GM12878 (cell line): ENCODE measurements at regions not wholly inside any gene's neighbourhood (a gene's known extent, or its start where the extent isn't known, plus 50 kb on each side); places are given as distances from the start of the nearest gene placed in this dataset.

Experiments
- ATAC-seq: fragments of 200-7000 bp; cut with Tn5 transposase; 3 replicates; pipeline ENCODE4 v1.9.1; 2020; ENCODE audit warnings: mild to moderate bottlenecking, moderate library complexity
- BruUV-seq: library from RNA; stranded (reverse); fragments of 400-500 nt; replicated peaks from 2 replicates; lab custom pipeline; 2021; lab: Mats Ljungman, UMichigan
- CTCF ChIA-PET: fragments of 300-600 bp; sonication (Branson Sonifier 250); formaldehyde crosslinking; extraction: SDS; loops from one replicate; lab custom pipeline; 2021; ENCODE audit warnings: inconsistent platforms; lab: Yijun Ruan, JAX
- POLR2A ChIA-PET: fragments of 350-600 bp; formaldehyde crosslinking; extraction: SDS; loops from one replicate; lab custom pipeline; 2021; ENCODE audit warnings: inconsistent platforms; lab: Charles Lee
- RAD21 ChIA-PET: fragments of 300-600 bp; sonication (Branson Sonifier 250); formaldehyde crosslinking; loops from one replicate; lab custom pipeline; 2023; ENCODE audit warnings: antibody characterized with exemption; ENCODE audit not compliant: unreplicated experiment; lab: Charles Lee
- SMC1A ChIA-PET: fragments of 300-600 bp; sonication (Branson Sonifier 250); formaldehyde crosslinking; loops from one replicate; lab custom pipeline; 2023; ENCODE audit not compliant: unreplicated experiment, uncharacterized antibody; lab: Charles Lee
- DNase-seq: peaks from one replicate; pipeline ENCODE4 v3.0.0-alpha.2; 2011; ENCODE audit warnings: low read depth, low spot score
- FAIRE-seq: peaks from 3 replicates; lab custom pipeline; 2011; peaks lifted over from hg19 to GRCh38; lab: Jason Lieb, UNC
- H2AFZ ChIP-seq: 2 replicates; pipeline ENCODE4 v1.6.0; 2011; ENCODE audit warnings: low read depth, low read length, control low read depth; ENCODE audit not compliant: control insufficient read depth
- H3K27ac ChIP-seq: 2 replicates; pipeline ENCODE4 v1.5.1; 2011; ENCODE audit warnings: control low read depth; ENCODE audit not compliant: control insufficient read depth, insufficient read depth
- H3K27me3 ChIP-seq, 2 experiments: replicated peaks in 1 of 2; 2 replicates each; pipeline versions ENCODE4 v1.6.0 to v1.6.1; 2011; ENCODE audit warnings: low read length in 1 of 2; ENCODE audit not compliant: control insufficient read depth in 2 of 2, insufficient read depth in 2 of 2
- H3K36me3 ChIP-seq, 2 experiments: 2 replicates each; pipeline ENCODE4 v1.5.1; 2011; ENCODE audit warnings: low read length in 1 of 2; ENCODE audit not compliant: control insufficient read depth in 2 of 2, insufficient read depth in 2 of 2
- H3K4me1 ChIP-seq: 2 replicates; pipeline ENCODE4 v1.6.1; 2011; ENCODE audit warnings: mild to moderate bottlenecking, low read length, moderate library complexity, mixed read lengths; ENCODE audit not compliant: control insufficient read depth, insufficient read depth
- H3K4me2 ChIP-seq: 2 replicates; pipeline ENCODE4 v1.6.0; 2011; ENCODE audit warnings: control low read depth; ENCODE audit not compliant: control insufficient read depth, insufficient read depth
- H3K4me3 ChIP-seq: fragments of 200-600 bp; sonication (generic); 2 replicates; pipeline ENCODE4 v1.5.1; 2016
- H3K79me2 ChIP-seq: 2 replicates; pipeline ENCODE4 v1.6.0; 2011; ENCODE audit warnings: low read length; ENCODE audit not compliant: control insufficient read depth, insufficient read depth
- H3K9ac ChIP-seq: 2 replicates; pipeline ENCODE4 v1.8.0; 2011; ENCODE audit warnings: low read length, control low read depth, mixed read lengths; ENCODE audit not compliant: control insufficient read depth, insufficient read depth
- H3K9me3 ChIP-seq: replicated peaks from 3 replicates; pipeline ENCODE4 v1.5.1; 2011; ENCODE audit warnings: mild to moderate bottlenecking, low read length; ENCODE audit not compliant: control insufficient read depth, insufficient read depth
- H4K20me1 ChIP-seq: 2 replicates; pipeline ENCODE4 v1.6.0; 2011; ENCODE audit not compliant: control insufficient read depth, insufficient read depth
- ESRRA ChIP-seq: IDR thresholded peaks from 2 replicates; pipeline ENCODE4 v1.6.1; 2012; ENCODE audit warnings: mild to moderate bottlenecking, low read length, improper control_type of control experiment
- JUNB ChIP-seq: IDR thresholded peaks from 2 replicates; pipeline ENCODE4 v1.6.1; 2016; ENCODE audit warnings: antibody characterized with exemption, mild to moderate bottlenecking
- MEF2B ChIP-seq: fragments of 450-650 bp; IDR thresholded peaks from 2 replicates; pipeline ENCODE4 v1.6.1; 2018; ENCODE audit warnings: mild to moderate bottlenecking, moderate library complexity; ENCODE audit not compliant: partially characterized antibody, poor library complexity, severe bottlenecking
- NR2C1 ChIP-seq: fragments of 450-650 bp; IDR thresholded peaks from 2 replicates; pipeline ENCODE4 v1.6.1; 2017; ENCODE audit warnings: antibody characterized with exemption, mild to moderate bottlenecking, moderate library complexity
- NR2F1 ChIP-seq: fragments of 450-650 bp; conservative IDR thresholded peaks from 2 replicates; pipeline ENCODE4 v1.6.1; 2017; ENCODE audit warnings: mild to moderate bottlenecking
- POLR2AphosphoS5 ChIP-seq: IDR thresholded peaks from 2 replicates; pipeline ENCODE4 v1.6.1; 2011; ENCODE audit warnings: mild to moderate bottlenecking, low read length, inconsistent platforms
- RAD51 ChIP-seq: fragments of 450-650 bp; IDR thresholded peaks from 2 replicates; pipeline ENCODE4 v1.6.1; 2016; ENCODE audit warnings: moderate library complexity, mild to moderate bottlenecking, inconsistent platforms
- SRF ChIP-seq, 2 experiments: IDR thresholded peaks; 2 replicates each; pipeline ENCODE4 v1.6.1; 2011; ENCODE audit warnings: low read depth in 2 of 2, low read length in 2 of 2, mild to moderate bottlenecking in 1 of 2, moderate library complexity in 1 of 2
- SUPT20H ChIP-seq: IDR thresholded peaks from 2 replicates; pipeline ENCODE4 v1.6.1; 2011; ENCODE audit warnings: low read depth, mild to moderate bottlenecking, low read length, moderate library complexity, borderline replicate concordance; ENCODE audit not compliant: control insufficient read depth
- TAF1 ChIP-seq: IDR thresholded peaks from 2 replicates; pipeline ENCODE4 v1.6.1; 2011; ENCODE audit warnings: mild to moderate bottlenecking, low read depth, low read length, borderline replicate concordance
- TARDBP ChIP-seq: IDR thresholded peaks from 2 replicates; pipeline ENCODE4 v1.6.1; 2016; ENCODE audit warnings: borderline replicate concordance
- TCF12 ChIP-seq: IDR thresholded peaks from 2 replicates; pipeline ENCODE4 v1.6.1; 2011; ENCODE audit warnings: low read depth, mild to moderate bottlenecking, low read length
- YBX1 ChIP-seq: fragments of 450-650 bp; IDR thresholded peaks from 2 replicates; pipeline ENCODE4 v1.6.1; 2016; ENCODE audit warnings: antibody characterized with exemption
- WGBS: methylation state at CpG from one replicate; pipeline ENCODE4 v1.1.6; 2016; ENCODE audit warnings: low lambda C conversion rate; ENCODE audit not compliant: insufficient replicate concordance, insufficient coverage; ENCODE audit errors: missing lambda C conversion rate; 5-methylcytosine and 5-hydroxymethylcytosine counted together
- in situ Hi-C: fragments of 300-500 bp; cut with MboI; formaldehyde crosslinking; loops from 9 replicates; pipeline ENCODE4 v1.14.3; 2018; ENCODE audit warnings: mixed read lengths
- intact Hi-C: fragments of 100-400 bp; cut with micrococcal nuclease; formaldehyde crosslinking; loops from one replicate; pipeline ENCODE4 v1.14.2; 2022; ENCODE audit not compliant: unreplicated experiment
- TF ChIP-seq, protein P1 (sequence below): IDR thresholded peaks from 2 replicates; pipeline ENCODE4 v1.6.1; 2011; ENCODE audit warnings: mild to moderate bottlenecking, low read depth, low read length, moderate library complexity; ENCODE audit not compliant: insufficient replicate concordance
- TF ChIP-seq, protein P2 (sequence below): IDR thresholded peaks from 2 replicates; pipeline ENCODE4 v1.6.1; 2012; ENCODE audit warnings: low read length, inconsistent platforms
- TF ChIP-seq, protein P3 (sequence below): fragments of 450-650 bp; formaldehyde crosslinking; IDR thresholded peaks from 2 replicates; pipeline ENCODE4 v1.4.0; 2020; ENCODE audit warnings: mild to moderate bottlenecking, moderate library complexity

DNA sequence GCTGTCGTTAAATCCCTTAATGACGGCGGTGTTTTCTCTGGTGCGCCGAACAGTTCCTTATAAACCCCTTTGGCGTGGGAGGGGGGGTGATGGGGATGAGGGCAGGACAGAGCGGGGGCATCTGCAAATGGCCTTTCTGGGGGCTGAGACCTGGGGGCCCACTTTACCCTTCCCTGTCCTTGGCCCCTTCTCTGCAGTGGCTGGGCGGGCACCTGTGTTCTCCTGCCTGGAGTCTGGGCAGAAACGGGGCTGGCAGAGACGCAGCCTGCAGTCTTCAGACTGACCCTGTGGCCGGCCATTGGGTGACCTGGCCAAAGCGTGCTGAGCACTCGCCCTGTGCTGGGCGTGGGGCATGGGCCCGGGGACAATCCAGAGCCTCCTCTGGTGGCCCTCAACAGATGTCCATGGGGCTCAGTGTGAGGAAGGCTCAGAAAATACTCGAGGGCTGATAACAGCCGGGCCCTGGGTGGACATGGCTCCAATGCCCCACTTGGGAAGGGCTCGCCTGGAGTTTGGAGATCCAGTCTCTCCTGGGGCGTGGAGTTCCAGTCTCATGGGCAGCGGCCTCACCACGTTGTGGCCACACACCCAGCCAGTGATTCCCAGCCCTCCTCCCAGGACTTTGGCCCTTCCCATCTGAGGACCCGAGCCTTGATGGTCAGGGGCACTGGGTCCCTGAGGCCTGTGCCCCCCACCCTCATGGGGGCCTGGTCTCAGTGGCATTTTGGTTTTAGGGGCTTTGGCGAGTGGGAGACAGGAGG is 50.8 kb upstream of the ACTRT2 start:
- ChIA-PET CTCF (no interaction called here), POLR2A (no interaction called here), RAD21 (no interaction called here), SMC1A (no interaction called here)
- in situ Hi-C loops = no loop called here
- Histone ChIP-seq H3K4me3 (no peak overlapping the region), H2AFZ (no peak overlapping the region), H3K36me3 (no peaks in the 10 kb centered on the region), H3K9me3 (no peaks in the 10 kb centered on the region; the same call in 2 of the 3 replicates), H3K79me2 (no peaks in the 10 kb centered on the region), H3K9ac (no peak overlapping the region), H4K20me1 (no peaks in the 10 kb centered on the region), H3K27ac (no peak overlapping the region), H3K4me2 (no peak overlapping the region), H3K4me1 (no peaks in the 10 kb centered on the region), H3K27me3 (no peaks in the 10 kb centered on the region)
- DNase-seq (no peak), FAIRE-seq (no peak), ATAC-seq (no peak)
- TF ChIP-seq MEF2B = no peak
- no peak for TF ChIP-seq RAD51
- TF ChIP-seq, protein P1, sequence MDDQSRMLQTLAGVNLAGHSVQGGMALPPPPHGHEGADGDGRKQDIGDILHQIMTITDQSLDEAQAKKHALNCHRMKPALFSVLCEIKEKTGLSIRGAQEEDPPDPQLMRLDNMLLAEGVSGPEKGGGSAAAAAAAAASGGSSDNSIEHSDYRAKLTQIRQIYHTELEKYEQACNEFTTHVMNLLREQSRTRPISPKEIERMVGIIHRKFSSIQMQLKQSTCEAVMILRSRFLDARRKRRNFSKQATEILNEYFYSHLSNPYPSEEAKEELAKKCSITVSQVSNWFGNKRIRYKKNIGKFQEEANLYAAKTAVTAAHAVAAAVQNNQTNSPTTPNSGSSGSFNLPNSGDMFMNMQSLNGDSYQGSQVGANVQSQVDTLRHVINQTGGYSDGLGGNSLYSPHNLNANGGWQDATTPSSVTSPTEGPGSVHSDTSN = no peak
- no peak for TF ChIP-seq TARDBP
- no peak for TF ChIP-seq ESRRA
- TF ChIP-seq SRF (IDR thresholded peaks at IDR 0.05; ENCODE audit: low read depth in 2 of 2, low read length in 2 of 2) = no peak
- TF ChIP-seq NR2C1 = no peak
- no peak for TF ChIP-seq TAF1
- TF ChIP-seq, protein P2, sequence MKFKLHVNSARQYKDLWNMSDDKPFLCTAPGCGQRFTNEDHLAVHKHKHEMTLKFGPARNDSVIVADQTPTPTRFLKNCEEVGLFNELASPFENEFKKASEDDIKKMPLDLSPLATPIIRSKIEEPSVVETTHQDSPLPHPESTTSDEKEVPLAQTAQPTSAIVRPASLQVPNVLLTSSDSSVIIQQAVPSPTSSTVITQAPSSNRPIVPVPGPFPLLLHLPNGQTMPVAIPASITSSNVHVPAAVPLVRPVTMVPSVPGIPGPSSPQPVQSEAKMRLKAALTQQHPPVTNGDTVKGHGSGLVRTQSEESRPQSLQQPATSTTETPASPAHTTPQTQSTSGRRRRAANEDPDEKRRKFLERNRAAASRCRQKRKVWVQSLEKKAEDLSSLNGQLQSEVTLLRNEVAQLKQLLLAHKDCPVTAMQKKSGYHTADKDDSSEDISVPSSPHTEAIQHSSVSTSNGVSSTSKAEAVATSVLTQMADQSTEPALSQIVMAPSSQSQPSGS = no peak
- no peak for TF ChIP-seq NR2F1
- no peak for TF ChIP-seq JUNB
- no peak for TF ChIP-seq POLR2AphosphoS5
- TF ChIP-seq, protein P3, sequence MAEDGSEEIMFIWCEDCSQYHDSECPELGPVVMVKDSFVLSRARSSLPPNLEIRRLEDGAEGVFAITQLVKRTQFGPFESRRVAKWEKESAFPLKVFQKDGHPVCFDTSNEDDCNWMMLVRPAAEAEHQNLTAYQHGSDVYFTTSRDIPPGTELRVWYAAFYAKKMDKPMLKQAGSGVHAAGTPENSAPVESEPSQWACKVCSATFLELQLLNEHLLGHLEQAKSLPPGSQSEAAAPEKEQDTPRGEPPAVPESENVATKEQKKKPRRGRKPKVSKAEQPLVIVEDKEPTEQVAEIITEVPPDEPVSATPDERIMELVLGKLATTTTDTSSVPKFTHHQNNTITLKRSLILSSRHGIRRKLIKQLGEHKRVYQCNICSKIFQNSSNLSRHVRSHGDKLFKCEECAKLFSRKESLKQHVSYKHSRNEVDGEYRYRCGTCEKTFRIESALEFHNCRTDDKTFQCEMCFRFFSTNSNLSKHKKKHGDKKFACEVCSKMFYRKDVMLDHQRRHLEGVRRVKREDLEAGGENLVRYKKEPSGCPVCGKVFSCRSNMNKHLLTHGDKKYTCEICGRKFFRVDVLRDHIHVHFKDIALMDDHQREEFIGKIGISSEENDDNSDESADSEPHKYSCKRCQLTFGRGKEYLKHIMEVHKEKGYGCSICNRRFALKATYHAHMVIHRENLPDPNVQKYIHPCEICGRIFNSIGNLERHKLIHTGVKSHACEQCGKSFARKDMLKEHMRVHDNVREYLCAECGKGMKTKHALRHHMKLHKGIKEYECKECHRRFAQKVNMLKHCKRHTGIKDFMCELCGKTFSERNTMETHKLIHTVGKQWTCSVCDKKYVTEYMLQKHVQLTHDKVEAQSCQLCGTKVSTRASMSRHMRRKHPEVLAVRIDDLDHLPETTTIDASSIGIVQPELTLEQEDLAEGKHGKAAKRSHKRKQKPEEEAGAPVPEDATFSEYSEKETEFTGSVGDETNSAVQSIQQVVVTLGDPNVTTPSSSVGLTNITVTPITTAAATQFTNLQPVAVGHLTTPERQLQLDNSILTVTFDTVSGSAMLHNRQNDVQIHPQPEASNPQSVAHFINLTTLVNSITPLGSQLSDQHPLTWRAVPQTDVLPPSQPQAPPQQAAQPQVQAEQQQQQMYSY (CRISPR knock-in tag) = no peak
- TF ChIP-seq SUPT20H = no peak
- no peak for TF ChIP-seq TCF12
- TF ChIP-seq YBX1 = no peak
- 35% methylated on average over 23 of the region's 23 CpGs for WGBS
- intact Hi-C loops = no loop called here
- no TSS peak for BruUV-seq
